NCI-H345 treated with DMSO at 0.1 percent for 48 hours (cell line): ENCODE measurements at regions not wholly inside any gene's neighbourhood (a gene's known extent, or its start where the extent isn't known, plus 50 kb on each side); places are given as distances from the start of the nearest gene placed in this dataset.
"Not testable (repeated sequence)": the region's sequence is repeated elsewhere in the genome, so short reads cannot be mapped to it uniquely, and the experiment has no call there.

Source experiments
- DNase-seq: peaks from one replicate; lab custom pipeline; 2025; ENCODE audit not compliant: unreplicated experiment; lab: John Stamatoyannopoulos, UW

DNA sequence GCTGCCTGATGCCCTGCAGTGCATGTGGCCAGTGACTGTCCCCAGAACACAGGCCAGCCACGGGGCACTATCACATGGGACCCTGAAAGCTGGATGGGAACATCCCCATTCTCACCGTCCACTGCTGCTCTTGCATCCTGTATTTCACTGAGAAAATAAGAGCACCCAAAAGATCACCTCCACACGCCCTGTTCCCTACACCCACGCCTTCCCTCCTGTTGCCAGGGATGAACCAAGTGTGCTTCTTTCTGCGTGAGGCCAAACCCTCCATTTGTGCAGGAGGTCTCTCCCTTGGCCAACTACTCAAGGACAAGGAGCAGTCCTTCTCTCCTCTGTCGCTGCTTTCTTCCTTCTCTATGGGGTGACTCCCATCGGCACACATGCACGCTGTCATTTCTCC lies 118.3 kb downstream of the LRRC37A3 start:
- DNase-seq, result not testable (repeated sequence)

DNA sequence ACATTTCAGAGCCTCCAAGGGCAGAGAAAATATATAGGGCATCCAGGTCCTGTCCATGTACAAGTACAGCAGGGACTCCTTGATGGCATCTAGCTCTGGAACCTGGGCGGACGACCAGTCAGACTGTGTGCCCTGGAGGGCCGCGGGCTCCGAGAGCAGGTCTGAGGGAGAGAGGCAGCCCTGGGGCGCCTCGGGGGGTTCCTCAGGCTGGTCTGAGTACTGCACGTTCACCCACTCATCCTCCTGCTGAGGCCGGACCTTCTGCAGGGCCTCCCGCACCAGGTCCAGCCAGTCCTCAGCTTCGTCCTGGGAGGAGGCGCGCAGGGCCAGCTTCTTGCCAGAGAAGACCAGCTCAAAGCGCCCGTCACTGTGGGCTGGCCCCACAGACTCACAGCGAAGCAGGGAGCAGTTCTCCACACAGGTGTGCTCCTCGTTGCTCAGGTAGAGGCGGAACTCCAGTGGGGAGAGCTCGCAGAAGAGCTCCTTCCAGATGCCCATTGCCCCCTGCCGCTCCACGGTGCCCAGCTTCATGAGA lies 118.8 kb downstream of the LRRC37A3 start:
- DNase-seq, result not testable (repeated sequence)

DNA sequence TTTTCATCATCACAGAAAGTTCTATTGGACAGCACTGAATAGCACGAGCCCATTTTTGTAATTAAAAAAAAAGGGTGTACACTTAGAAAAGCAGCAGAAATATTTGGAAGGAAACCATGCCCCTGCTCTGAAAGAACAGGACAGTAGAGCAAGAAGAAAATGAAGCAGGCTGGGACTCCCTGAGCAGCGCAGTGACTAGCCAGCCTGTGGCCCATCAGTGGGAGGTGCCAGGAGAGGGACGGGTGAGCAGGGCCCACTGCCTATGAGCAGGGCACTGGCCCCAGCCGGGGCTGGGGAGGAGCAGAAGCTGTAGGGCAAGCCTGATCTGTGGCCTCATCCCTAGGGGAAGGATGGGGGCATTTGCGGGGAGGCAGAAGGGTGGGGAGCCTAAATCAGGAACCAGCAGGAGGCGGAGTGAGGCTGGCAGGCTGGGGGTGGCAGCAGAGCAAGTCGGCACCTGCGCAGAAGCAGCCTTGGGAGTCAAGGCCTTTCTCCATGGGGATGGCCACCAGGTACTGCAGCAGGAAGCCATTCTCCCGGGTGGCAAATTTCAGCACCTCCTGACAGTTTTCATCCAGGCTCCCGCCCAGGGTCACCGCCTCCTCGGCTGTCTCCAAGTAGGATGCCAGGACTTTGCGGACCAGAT lies 119.6 kb downstream of the LRRC37A3 start:
- not testable (repeated sequence) for DNase-seq

DNA sequence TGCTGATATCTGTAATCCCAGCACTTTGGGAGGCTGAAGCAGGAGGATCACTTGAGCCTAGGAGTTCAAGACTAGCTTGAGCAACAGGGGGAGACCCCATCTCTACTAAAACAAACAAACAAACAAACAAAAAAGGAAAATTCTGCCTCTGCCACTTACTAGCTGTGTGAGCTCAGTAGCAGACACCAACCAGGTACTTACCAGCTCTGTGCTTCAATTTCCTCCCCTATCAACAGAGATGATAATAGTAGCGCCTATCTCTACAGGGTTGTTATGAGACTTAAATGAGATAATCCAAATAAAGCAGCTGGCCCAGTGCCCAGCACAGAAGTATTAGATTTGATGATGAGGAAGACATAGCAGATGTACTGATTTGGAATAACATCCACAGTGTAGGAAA lies 120.3 kb downstream of the LRRC37A3 start:
- not testable (repeated sequence) for DNase-seq

DNA sequence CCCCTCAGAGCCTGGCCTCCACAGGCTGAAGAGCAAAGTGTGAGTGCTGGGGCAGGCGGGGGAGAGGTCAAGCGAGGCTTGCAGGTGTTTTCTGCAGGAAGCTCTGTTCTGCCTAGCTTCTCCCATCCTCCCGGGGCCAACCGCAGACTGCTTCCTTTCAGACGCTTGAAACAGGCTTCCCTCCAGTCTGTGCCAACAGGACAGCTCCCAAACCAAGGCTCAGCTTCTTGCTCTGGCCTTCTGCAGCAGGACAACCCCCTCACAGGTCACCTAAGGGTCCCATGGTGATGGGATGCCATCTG lies 120.8 kb downstream of the LRRC37A3 start:
- DNase-seq, result not testable (repeated sequence)

DNA sequence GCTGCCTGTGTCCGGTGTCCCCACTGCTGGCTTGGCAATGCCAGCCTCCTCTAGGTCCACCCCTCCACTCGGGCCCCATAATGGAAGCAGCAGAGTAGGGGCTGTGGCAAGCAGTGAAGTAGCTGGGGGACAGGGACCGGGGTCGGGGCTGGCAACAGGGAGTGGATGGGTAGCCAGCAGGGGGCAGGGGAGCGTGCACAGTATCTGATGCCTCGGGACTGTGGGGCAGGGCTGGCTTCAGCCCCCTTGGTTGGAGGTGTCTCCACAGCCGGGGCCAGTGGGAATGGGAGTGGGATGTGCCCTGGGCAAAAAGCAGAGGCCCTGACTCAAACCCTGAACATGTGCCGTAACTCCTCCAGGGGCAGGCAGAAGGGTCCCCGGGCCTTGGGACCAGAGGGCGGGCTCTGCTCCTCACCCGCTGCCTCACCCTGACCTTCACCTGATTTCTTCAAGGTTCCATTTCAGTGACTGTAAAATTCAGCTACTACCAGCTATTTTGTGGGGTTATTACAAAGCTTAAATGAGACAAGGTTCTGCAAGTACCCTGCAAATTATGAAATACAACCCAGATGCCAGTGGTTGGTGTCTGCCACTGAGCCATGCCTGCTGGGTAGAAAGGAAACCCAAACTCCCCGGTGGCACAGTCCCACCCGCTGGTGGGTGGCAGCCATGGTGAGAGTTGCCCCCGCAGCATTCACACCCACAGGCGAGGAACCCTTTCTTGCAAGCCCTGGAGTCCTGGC lies 121.4 kb downstream of the LRRC37A3 start:
- DNase-seq, result not testable (repeated sequence)

DNA sequence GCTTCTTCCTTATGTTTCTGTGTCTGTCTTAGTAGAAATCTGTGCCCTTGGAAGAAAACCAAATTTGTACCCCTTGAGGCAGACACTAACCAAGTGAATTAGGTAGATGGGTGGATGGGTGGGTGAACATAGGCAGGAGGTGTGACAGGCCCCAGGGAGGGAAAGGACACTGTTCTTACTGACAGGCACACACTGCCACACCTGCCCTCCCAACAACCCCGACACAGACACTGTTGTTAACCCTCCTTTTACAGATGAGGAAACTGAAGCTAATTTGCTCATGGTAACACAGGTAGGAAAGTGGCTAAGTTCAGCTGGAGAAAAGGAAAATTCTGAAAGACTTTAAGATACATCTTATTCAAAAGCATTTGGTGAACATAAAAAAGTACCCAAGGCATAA lies 123.9 kb downstream of the LRRC37A3 start:
- not testable (repeated sequence) for DNase-seq

DNA sequence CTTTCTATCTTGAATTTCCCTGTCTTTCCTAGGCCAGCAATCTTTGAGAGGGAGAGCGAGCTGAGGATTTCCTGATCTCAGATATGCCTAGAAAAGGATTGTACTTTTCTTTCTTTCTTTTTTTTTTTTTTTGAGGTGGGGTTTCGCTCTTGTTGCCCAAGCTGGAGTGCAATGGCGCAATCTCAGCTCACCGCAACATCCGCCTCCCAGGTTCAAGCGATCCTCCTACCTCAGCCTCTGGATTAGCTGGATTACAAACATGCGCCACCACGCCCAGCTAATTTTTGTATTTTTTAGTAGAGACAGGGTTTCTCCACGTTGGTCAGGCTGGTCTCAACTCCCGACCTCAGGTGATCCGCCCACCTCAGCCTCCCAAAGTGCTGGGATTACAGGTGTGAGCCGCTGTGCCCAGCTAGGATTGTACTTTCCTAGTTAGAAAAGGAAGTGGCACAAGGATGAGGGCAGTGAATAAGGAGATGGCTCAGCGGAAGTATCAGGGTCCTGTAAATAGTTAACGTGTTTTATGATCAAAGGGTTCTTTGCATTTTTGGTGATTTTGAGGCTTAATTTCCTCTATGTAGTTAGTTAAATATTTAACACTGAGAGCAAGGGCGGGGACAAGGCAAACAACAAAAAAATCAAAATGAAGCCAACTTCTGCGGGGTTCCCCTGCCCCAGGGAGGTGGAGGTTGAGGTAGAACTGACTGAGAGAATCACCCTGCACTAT lies 124.6 kb downstream of the LRRC37A3 start:
- DNase-seq, result not testable (repeated sequence)

DNA sequence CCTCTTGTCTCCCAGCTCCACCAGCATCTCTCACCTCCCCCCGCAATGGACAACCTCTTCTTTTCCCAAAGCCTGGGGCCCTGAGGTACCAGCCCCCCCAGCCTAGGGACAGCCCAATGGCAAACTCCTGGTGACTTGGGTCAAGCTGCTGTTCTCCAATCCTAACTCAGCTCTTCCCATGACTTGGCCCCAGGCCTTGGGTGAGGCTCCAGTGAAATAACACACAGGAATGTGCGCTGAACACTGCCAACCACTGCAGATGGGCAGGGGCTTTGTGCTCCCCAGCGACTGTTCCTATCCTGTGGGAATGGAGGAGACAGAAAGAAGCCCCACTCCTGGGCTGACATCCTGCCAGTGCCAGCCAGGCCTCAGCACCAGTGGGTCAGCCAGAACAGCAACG lies 125.2 kb downstream of the LRRC37A3 start:
- DNase-seq, result not testable (repeated sequence)

DNA sequence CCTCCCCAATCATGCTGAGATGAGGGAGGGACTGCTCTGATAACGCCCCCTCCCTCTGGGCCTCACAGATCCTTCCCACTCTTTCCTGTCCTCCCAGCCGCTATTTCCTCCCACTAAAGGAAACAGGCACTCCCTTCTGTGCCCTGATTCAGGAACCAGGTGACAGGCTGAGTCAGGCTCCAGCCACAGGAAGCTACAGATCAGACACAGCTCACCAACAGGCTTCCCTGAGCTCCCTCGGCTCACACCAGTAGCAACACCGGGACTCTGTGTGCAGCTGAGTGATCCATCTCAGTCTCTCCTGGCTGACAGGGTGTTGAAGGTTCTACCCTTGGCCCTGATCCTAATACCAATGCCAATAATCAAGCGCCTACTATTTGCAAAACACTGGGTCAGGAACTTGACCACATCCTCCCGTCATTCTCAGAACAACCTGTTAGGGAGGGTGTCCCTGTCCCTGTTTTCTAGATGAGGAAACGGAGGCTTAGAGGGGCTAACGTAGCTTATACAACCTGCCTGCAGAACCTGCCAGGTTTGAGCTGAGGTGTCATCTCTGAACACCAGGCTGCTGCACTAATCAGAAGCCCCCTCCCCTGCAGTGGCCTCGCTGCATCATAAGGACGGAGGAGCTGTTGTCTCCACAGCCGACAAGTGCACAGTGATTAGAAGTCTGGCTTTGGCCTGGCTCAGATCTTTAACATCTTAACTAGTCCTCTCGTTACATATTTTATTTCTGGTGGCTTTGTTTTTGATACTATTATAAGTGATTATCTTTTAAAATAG lies 126.3 kb downstream of the LRRC37A3 start:
- not testable (repeated sequence) for DNase-seq

DNA sequence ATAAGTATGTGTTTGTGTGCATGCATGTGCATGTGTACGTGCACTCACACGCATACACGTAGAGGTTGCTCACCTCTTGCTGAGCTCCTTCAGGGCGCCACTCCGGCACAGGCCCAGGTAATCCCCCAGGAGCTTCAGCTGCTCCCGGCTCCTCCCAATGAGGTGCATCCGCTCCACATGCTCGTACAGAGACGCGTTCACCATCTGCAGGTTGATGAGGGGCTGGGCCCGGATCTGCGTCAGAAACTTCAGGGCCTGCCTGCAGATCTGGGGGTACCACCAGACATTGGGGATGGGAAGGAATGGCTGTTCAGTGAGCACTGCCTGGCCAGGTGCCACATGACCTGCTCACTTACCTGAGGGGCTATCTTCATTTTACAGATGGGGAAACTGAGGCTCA lies 127.0 kb downstream of the LRRC37A3 start:
- not testable (repeated sequence) for DNase-seq

DNA sequence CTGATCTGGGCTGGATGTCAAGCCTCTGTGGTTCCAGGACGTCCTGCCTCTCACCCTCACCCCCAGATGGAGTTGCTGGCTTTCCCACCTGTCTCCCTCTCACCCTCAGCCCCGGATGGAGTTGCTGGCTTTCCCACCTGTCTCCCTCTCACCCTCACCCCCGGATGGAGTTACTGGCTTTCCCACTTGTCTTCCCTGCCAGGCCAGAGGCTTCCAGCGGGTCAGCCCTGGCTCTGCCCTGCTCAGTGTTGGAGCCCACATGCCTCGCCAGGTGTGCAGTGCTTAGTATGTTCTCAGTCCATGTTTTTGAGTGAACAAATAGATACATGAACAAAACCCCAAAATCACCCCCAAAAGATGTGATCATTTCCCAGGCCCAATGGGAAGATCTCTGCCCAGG lies 127.6 kb downstream of the LRRC37A3 start:
- not testable (repeated sequence) for DNase-seq

DNA sequence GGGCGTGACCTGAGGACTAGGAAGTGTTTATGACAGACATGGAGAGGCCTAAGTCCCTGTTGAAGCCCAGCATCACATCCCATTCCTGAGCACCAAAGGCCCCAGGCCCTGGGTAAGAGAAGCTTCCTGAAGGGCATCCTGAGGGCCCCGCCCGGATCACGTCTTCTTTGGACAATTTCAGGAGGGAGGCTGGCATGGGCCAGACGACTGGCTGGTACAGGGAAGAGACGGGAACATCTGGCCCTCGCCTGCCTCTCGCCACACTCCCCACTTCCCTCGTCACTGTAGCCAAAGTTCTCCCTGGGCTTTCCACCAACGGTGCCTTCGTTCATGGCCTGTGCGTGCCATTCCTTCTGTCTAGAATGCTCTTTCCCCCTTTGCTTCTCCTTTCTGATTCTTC lies 128.1 kb downstream of the LRRC37A3 start:
- DNase-seq, result not testable (repeated sequence)

DNA sequence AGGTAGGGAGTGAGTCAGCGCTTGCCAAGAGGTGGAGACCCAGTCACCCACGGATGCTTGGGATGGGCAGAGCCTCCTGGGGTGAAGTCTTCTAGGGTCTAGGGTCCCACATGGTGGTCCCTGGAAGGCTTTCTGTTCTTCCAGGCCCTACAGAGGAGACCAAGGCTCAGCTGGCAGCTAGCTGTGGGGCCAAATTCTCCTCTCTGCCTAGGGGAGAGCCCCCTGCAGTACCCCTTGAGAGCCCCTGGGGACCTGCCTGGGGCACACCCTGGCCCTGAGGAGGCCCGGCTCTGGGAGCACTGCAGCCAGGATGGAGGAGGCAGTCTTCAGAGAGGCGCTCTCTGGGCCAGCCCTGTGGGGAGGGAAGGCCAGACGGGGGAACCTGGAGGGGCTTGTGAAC lies 128.6 kb upstream of the SMURF2 start:
- DNase-seq, result not testable (repeated sequence)

DNA sequence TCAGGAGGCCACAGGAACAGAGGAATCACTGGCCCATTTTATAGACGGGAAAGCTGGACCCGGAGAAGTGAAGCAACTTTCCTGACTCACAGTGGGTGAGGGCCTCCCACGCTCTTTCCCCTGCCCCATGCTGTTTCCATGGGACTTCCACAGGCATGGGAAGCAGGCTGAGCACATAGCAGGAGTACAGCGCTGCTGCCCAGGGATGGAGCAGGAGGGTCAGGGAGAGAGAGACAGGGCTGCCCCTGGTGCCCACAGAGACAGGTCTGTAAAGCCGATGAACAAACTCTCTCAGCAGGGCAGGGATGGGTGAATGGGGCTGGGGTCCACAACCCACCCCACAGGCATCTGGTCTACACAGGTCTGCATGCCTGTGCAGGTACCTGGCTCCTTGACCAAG lies 128.1 kb upstream of the SMURF2 start:
- DNase-seq, result not testable (repeated sequence)

DNA sequence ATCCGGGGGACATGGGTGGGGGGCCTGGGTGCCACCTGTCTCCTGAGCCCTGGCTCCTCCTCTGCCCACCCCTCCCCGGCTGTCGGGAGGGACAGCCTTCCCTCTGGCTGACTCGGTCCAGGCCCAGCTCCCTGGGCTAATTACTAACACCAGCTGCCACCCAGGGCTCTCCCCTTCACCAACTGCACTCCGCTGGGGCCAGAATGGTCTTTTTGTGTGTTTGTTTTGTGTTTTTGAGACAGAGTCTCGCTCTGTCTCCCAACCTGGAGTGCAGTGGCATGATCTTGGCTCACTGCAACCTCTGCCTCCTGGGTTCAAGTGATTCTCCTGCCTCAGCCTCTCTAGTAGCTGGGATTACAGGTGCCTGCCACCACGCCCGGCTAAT lies 126.9 kb upstream of the SMURF2 start:
- not testable (repeated sequence) for DNase-seq

DNA sequence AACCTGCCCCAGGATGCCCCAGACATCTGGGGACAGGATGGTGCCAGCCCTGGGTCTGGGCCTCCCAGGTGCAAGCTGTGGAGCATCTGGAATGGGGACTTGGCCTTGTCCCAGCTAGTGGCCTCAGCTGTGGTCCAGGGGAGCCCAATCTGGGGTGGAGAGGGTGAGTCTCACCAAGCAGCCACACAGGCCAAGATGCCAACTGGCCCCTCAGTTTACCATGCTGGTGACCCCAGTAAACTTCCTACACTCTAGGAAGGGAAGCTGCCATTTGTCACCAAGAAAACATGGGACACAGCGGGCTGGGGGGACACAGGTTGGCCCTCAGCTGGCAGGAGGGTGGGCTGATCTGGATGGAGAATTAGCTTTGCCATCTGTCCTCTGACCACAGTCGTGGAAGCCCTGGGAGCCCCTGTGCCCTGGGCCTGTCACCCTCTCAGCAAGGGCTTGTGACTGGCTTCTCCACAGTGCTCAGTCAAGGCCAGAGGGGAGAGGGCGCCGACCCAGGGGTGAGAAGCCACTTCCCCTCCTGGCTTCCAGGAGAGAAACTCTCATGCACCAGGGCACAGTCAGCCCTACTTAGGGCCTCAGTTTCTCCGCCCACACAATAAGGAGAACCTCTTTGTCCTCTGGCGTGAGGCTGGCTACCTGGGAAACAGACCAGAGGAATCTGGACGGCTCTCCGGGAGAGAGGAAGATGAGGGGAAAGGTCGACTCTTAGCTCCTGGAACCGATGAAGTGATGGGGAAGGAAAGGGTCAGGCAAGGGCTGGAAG lies 126.4 kb upstream of the SMURF2 start:
- no peak for DNase-seq

DNA sequence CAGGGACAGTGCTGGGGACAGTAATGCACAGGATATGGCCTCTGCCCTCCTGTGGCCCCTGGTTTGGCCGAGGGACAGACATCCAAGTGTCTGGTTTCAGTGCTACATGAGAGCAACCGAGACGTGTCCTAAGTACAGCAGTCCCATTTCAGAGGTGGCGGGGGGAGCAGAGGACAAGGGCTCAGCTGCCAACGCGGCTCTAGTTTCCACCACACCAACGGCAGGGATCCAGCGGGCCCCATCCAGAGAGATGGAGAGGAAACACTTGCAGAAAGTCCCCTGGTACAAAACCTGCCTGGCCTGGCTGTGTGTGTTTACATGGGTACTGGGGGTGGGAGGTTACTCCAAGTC lies 125.8 kb upstream of the SMURF2 start:
- DNase-seq, result no peak

DNA sequence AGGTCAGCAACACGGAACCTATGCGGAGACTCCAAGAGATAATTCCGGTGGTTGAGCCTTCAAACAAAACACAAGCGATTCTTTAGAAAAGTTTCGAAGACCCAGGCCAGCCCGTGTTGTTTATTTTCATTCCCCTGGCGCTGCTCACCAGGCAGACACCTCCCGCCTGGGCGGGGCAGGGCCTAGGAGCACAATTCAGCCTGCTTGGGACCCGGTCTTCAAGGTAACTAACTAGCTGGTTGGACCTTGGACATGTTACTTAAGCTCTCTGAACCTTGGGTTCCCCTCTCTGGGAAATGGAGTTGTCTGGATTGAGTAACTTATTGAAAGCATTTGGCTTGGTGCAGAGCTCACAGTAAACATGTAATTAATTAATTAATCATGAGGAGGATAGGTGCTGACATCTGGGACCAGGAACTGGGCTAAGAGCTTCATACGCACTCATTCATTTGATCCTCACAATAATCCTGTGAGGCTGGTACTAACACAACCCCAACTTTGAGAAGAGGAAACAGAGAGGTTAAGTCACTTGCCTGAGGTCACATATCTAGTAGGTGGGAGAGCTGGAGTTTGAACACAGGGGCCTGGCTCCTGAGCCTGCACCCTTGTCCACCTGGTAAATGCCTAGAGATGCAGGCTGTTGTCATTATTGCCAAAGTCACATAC lies 125.3 kb upstream of the SMURF2 start:
- DNase-seq, result no peak

DNA sequence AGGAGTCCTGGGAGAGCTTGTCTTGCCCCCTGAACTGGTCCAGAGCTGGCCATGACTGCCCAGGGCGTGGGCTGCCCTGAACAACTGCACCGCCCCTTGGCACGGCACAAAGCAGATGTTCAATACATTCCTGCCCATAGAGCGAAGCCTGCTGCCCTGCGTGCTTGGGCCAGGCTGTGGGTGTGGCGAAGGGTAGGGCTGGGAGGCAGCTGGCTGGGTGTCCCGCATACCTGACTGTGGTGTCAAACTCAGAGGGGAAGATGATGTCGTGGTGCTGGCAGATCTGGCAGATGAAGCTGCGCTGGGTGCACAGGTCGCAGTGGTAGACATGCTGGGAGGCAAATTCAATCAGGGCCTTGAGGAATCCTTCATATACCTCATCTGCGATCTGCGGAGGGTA lies 124.2 kb upstream of the SMURF2 start:
- DNase-seq, result no peak
